HFFc6 (cell line): ENCODE measurements at regions not wholly inside any gene's neighbourhood (a gene's known extent, or its start where the extent isn't known, plus 50 kb on each side); places are given as distances from the start of the nearest gene placed in this dataset.

Source experiments
- DNase-seq: peaks from one replicate; pipeline ENCODE4 v3.0.0-alpha.2; 2018
- H3K27ac Mint-ChIP-seq: 2 replicates; pipeline ENCODE4 v1.8.0; 2020; ENCODE audit warnings: mild to moderate bottlenecking, mixed read lengths
- H3K27me3 Mint-ChIP-seq: 2 replicates; pipeline ENCODE4 v1.8.0; 2021; ENCODE audit warnings: mild to moderate bottlenecking, moderate library complexity, mixed read lengths; ENCODE audit not compliant: insufficient read depth
- H3K36me3 Mint-ChIP-seq: 2 replicates; pipeline ENCODE4 v1.8.0; 2021; ENCODE audit warnings: low read depth, mixed read lengths
- H3K4me1 Mint-ChIP-seq: 2 replicates; pipeline ENCODE4 v1.8.0; 2020; ENCODE audit warnings: low read depth, mixed read lengths
- H3K4me3 Mint-ChIP-seq: 2 replicates; pipeline ENCODE4 v1.8.0; 2020; ENCODE audit warnings: mild to moderate bottlenecking, moderate library complexity, mixed read lengths
- H3K9me3 Mint-ChIP-seq: 2 replicates; pipeline ENCODE4 v1.8.0; 2020; ENCODE audit warnings: mild to moderate bottlenecking, mixed read lengths
- CTCF ChIP-seq: fragments of 200-600 bp; sonication (generic); IDR thresholded peaks from 2 replicates; pipeline ENCODE4 v1.5.0; 2021; ENCODE audit warnings: antibody characterized with exemption, mild to moderate bottlenecking

GRCh38 chr3:79930196-79930595 is 162.4 kb upstream of the ROBO1 start:
- Mint-ChIP-seq H3K27me3 (no peaks in the 10 kb centered on the region; the same call in 1 of the 2 replicates), H3K27ac (no peak overlapping the region), H3K4me3 (no peak overlapping the region), H3K9me3 (peaks cover 35% of the 10 kb centered on the region), H3K4me1 (no peaks in the 10 kb centered on the region), H3K36me3 (no peaks in the 10 kb centered on the region)
- DNase-seq, result no peak
- no peak for TF ChIP-seq CTCF

GRCh38 chr3:79928687-79929408 is 161.1 kb upstream of the ROBO1 start:
- H3K4me1 Mint-ChIP-seq, result no peaks in the 10 kb centered on the region
- no peak overlapping the region for H3K27ac Mint-ChIP-seq
- H3K4me3 Mint-ChIP-seq, result no peak overlapping the region
- DNase-seq, result no peak
- H3K9me3 Mint-ChIP-seq, result peaks cover 30% of the 10 kb centered on the region
- no peaks in the 10 kb centered on the region for H3K36me3 Mint-ChIP-seq
- no peak for TF ChIP-seq CTCF
- H3K27me3 Mint-ChIP-seq, result no peaks in the 10 kb centered on the region; the same call in 1 of the 2 replicates

GRCh38 chr3:79926522-79926921 is 158.7 kb upstream of the ROBO1 start:
- H3K4me3 Mint-ChIP-seq, result no peak overlapping the region
- H3K27ac Mint-ChIP-seq, result no peak overlapping the region

GRCh38 chr3:79922633-79923032 is 154.8 kb upstream of the ROBO1 start:
- TF ChIP-seq CTCF, result no peak
- no peak overlapping the region for H3K27ac Mint-ChIP-seq
- H3K27me3 Mint-ChIP-seq, result no peaks in the 10 kb centered on the region
- no peaks in the 10 kb centered on the region for H3K36me3 Mint-ChIP-seq
- no peak for DNase-seq
- peaks cover 13% of the 10 kb centered on the region for H3K9me3 Mint-ChIP-seq
- H3K4me1 Mint-ChIP-seq, result no peaks in the 10 kb centered on the region
- no peak overlapping the region for H3K4me3 Mint-ChIP-seq

More at GRCh38 chr3:79926522-79926921, 158.7 kb upstream of the ROBO1 start:
- TF ChIP-seq CTCF, result no peak
- Mint-ChIP-seq H3K27me3 (no peaks in the 10 kb centered on the region; the same call in 1 of the 2 replicates), H3K9me3 (peaks cover 29% of the 10 kb centered on the region), H3K4me1 (no peaks in the 10 kb centered on the region), H3K36me3 (no peaks in the 10 kb centered on the region)
- DNase-seq, result no peak

GRCh38 chr3:79917561-79917960 is 149.8 kb upstream of the ROBO1 start:
- no peak for DNase-seq
- H3K9me3 Mint-ChIP-seq, result peaks cover 16% of the 10 kb centered on the region
- TF ChIP-seq CTCF, result no peak
- H3K27me3 Mint-ChIP-seq, result no peaks in the 10 kb centered on the region
- H3K36me3 Mint-ChIP-seq, result no peaks in the 10 kb centered on the region
- H3K4me1 Mint-ChIP-seq, result no peaks in the 10 kb centered on the region
- no peak overlapping the region for H3K27ac Mint-ChIP-seq
- H3K4me3 Mint-ChIP-seq, result no peak overlapping the region
